Nephron progenitor cell (in vitro differentiated cells): ENCODE measurements at regions not wholly inside any gene's neighbourhood (a gene's known extent, or its start where the extent isn't known, plus 50 kb on each side); places are given as distances from the start of the nearest gene placed in this dataset.

Experiments
- DNase-seq: peaks from one replicate; pipeline ENCODE4 v3.0.0; 2021
- H3K27ac Mint-ChIP-seq: 2 replicates; pipeline ENCODE4 v1.8.0; 2021; ENCODE audit warnings: mild to moderate bottlenecking, moderate library complexity, mixed read lengths
- H3K27me3 Mint-ChIP-seq: 2 replicates; pipeline ENCODE4 v1.8.0; 2021; ENCODE audit warnings: mild to moderate bottlenecking, low read depth, mixed read lengths; ENCODE audit not compliant: poor library complexity
- H3K36me3 Mint-ChIP-seq: 2 replicates; pipeline ENCODE4 v1.8.0; 2021; ENCODE audit warnings: low read depth, mixed read lengths
- H3K4me1 Mint-ChIP-seq: 2 replicates; pipeline ENCODE4 v1.8.0; 2021; ENCODE audit warnings: mixed read lengths
- H3K4me3 Mint-ChIP-seq: 2 replicates; pipeline ENCODE4 v1.8.0; 2021; ENCODE audit warnings: mild to moderate bottlenecking, moderate library complexity, mixed read lengths
- H3K9me3 Mint-ChIP-seq: 2 replicates; pipeline ENCODE4 v1.8.0; 2021; ENCODE audit warnings: mild to moderate bottlenecking, moderate library complexity, mixed read lengths
- CTCF ChIP-seq: fragments of 200-600 bp; sonication (generic); IDR thresholded peaks from 2 replicates; pipeline ENCODE4 v1.5.0; 2021; ENCODE audit warnings: antibody characterized with exemption

GRCh38 chr6:165200178-165200577 is 109.2 kb downstream of the C6orf118 start:
- no peak for TF ChIP-seq CTCF
- Mint-ChIP-seq H3K4me3 (no peak overlapping the region), H3K9me3 (peaks cover 31% of the 10 kb centered on the region), H3K36me3 (no peaks in the 10 kb centered on the region), H3K27me3 (peaks cover 11% of the 10 kb centered on the region), H3K27ac (no peak overlapping the region), H3K4me1 (no peaks in the 10 kb centered on the region)
- DNase-seq, result no peak

GRCh38 chr6:165191461-165191860 is 117.9 kb downstream of the C6orf118 start:
- no peak overlapping the region for H3K4me3 Mint-ChIP-seq
- TF ChIP-seq CTCF, result no peak
- no peak for DNase-seq
- H3K36me3 Mint-ChIP-seq, result no peaks in the 10 kb centered on the region
- peaks cover 26% of the 10 kb centered on the region for H3K9me3 Mint-ChIP-seq
- peaks cover 3% of the 10 kb centered on the region for H3K27me3 Mint-ChIP-seq
- no peak overlapping the region for H3K27ac Mint-ChIP-seq
- no peaks in the 10 kb centered on the region for H3K4me1 Mint-ChIP-seq

GRCh38 chr6:165186441-165187205 is 122.8 kb downstream of the C6orf118 start:
- no peak for DNase-seq
- H3K27ac Mint-ChIP-seq, result no peak overlapping the region
- peaks cover 17% of the 10 kb centered on the region for H3K4me1 Mint-ChIP-seq
- H3K27me3 Mint-ChIP-seq, result no peaks in the 10 kb centered on the region
- H3K9me3 Mint-ChIP-seq, result peaks cover 17% of the 10 kb centered on the region
- TF ChIP-seq CTCF, result no peak
- H3K36me3 Mint-ChIP-seq, result no peaks in the 10 kb centered on the region
- H3K4me3 Mint-ChIP-seq, result no peak overlapping the region

- DNase-seq, result no peak
- Mint-ChIP-seq H3K36me3 (no peaks in the 10 kb centered on the region), H3K27me3 (no peaks in the 10 kb centered on the region), H3K9me3 (peaks cover 19% of the 10 kb centered on the region), H3K4me1 (peaks cover 17% of the 10 kb centered on the region), H3K27ac (no peak overlapping the region), H3K4me3 (no peak overlapping the region)
- TF ChIP-seq CTCF, result no peak
Observed at GRCh38 chr6:165186041-165186440, 123.4 kb downstream of the C6orf118 start.

- Mint-ChIP-seq H3K9me3 (peaks cover 19% of the 10 kb centered on the region), H3K4me3 (no peak overlapping the region), H3K36me3 (no peaks in the 10 kb centered on the region), H3K4me1 (peaks cover 17% of the 10 kb centered on the region), H3K27ac (no peak overlapping the region), H3K27me3 (no peaks in the 10 kb centered on the region)
- DNase-seq, result no peak
- TF ChIP-seq CTCF, result no peak
Observed at GRCh38 chr6:165184192-165184979, 125.0 kb downstream of the C6orf118 start.
